H1 (cell line): ENCODE measurements at regions not wholly inside any gene's neighbourhood (a gene's known extent, or its start where the extent isn't known, plus 50 kb on each side); places are given as distances from the start of the nearest gene placed in this dataset.

Experiments
- CTCF ChIA-PET: fragments of 300-600 bp; sonication (Branson Sonifier 250); formaldehyde crosslinking; loops from one replicate; lab custom pipeline; 2021; ENCODE audit not compliant: partially characterized antibody; lab: Charles Lee
- POLR2A ChIA-PET: fragments of 300-600 bp; sonication (Branson Sonifier 250); formaldehyde crosslinking; loops from one replicate; lab custom pipeline; 2021; ENCODE audit warnings: inconsistent platforms; ENCODE audit not compliant: partially characterized antibody; lab: Charles Lee
- DNase-seq, 2 experiments: peaks; one replicate each; pipeline versions ENCODE4 v3.0.0 to v3.0.0-alpha.2; 2010 to 2022; ENCODE audit warnings: low spot score in 2 of 2, low read depth in 1 of 2, mixed read lengths in 1 of 2
- FAIRE-seq: peaks from 2 replicates; lab custom pipeline; 2011; peaks lifted over from hg19 to GRCh38; lab: Jason Lieb, UNC
- H2AFZ ChIP-seq: 2 replicates; pipeline ENCODE4 v1.8.1; 2012; ENCODE audit warnings: low read length, inconsistent platforms
- H2AK5ac ChIP-seq: 2 replicates; pipeline ENCODE4 v1.6.1; 2013; ENCODE audit warnings: low read depth, low read length
- H2BK120ac ChIP-seq: replicated peaks from 2 replicates; pipeline ENCODE3; 2013; ENCODE audit warnings: low read depth, low read length, inconsistent platforms
- H2BK12ac ChIP-seq: 2 replicates; pipeline ENCODE4 v1.6.1; 2013; ENCODE audit warnings: low read depth, low read length
- H2BK15ac ChIP-seq: 2 replicates; pipeline ENCODE4 v1.6.1; 2013; ENCODE audit warnings: low read length
- H2BK20ac ChIP-seq: 2 replicates; pipeline ENCODE4 v1.6.1; 2013; ENCODE audit warnings: low read length
- H2BK5ac ChIP-seq: 2 replicates; pipeline ENCODE4 v1.6.1; 2013; ENCODE audit warnings: low read depth, low read length
- H3K14ac ChIP-seq: 2 replicates; pipeline ENCODE4 v1.6.1; 2013; ENCODE audit warnings: inconsistent platforms; ENCODE audit not compliant: insufficient read length
- H3K18ac ChIP-seq: 2 replicates; pipeline ENCODE4 v1.6.1; 2013; ENCODE audit warnings: low read length; ENCODE audit errors: extremely low read depth
- H3K23ac ChIP-seq: 2 replicates; pipeline ENCODE4 v1.6.1; 2013; ENCODE audit warnings: inconsistent platforms; ENCODE audit not compliant: insufficient read length
- H3K23me2 ChIP-seq: 2 replicates; pipeline ENCODE4 v1.6.1; 2013; ENCODE audit warnings: low read depth, low read length
- H3K27ac ChIP-seq: 2 replicates; pipeline ENCODE4 v1.6.1; 2011; ENCODE audit warnings: low read depth, low read length, inconsistent platforms
- H3K27me3 ChIP-seq, 4 experiments: replicated peaks in 1 of 4; 1 replicate in 1 of 4; 2 replicates in 3 of 4; pipeline versions ENCODE4 v1.6.1 to v1.8.1; 2011 to 2013; ENCODE audit warnings: low read length in 3 of 4, mild to moderate bottlenecking in 3 of 4, inconsistent platforms in 2 of 4, mixed read lengths in 2 of 4, moderate library complexity in 1 of 4; ENCODE audit not compliant: control insufficient read depth in 3 of 4, insufficient read depth in 3 of 4; ENCODE audit errors: extremely low read depth in 1 of 4
- H3K36me3 ChIP-seq, 4 experiments: 2 replicates each; pipeline versions ENCODE4 v1.6.1 to v1.8.1; 2011 to 2013; ENCODE audit warnings: mild to moderate bottlenecking in 4 of 4, low read length in 3 of 4, moderate library complexity in 2 of 4, control low read depth in 1 of 4, inconsistent platforms in 1 of 4; ENCODE audit not compliant: insufficient read depth in 4 of 4, control insufficient read depth in 2 of 4
- H3K4ac ChIP-seq: replicated peaks from 2 replicates; pipeline ENCODE3; 2013; ENCODE audit warnings: low read length, low read depth, mixed read lengths, inconsistent platforms; ENCODE audit not compliant: insufficient read length
- H3K4me1 ChIP-seq, 4 experiments: replicated peaks in 1 of 4; 1 replicate in 1 of 4; 2 replicates in 3 of 4; pipeline versions ENCODE4 v1.6.1 to v1.8.1; 2011 to 2013; ENCODE audit warnings: low read length in 3 of 4, inconsistent platforms in 2 of 4, mixed read lengths in 1 of 4; ENCODE audit not compliant: insufficient read depth in 4 of 4, control insufficient read depth in 3 of 4
- H3K4me2 ChIP-seq, 2 experiments: 2 replicates each; pipeline versions ENCODE4 v1.6.1 to v1.8.1; 2011 to 2013; ENCODE audit warnings: low read depth in 2 of 2, low read length in 2 of 2, control low read depth in 1 of 2, inconsistent platforms in 1 of 2, mild to moderate bottlenecking in 1 of 2; ENCODE audit not compliant: insufficient read depth in 1 of 2
- H3K4me3 ChIP-seq, 4 experiments: fragments of 200-600, 300-600 bp in 1 of 4; sonication (generic), shearing (Covaris generic), sonication (Bioruptor Twin) in 1 of 4; 2 replicates each; pipeline versions ENCODE4 v1.5.1 to v1.8.1; 2011 to 2016; ENCODE audit warnings: low read length in 4 of 4, low read depth in 3 of 4, control low read depth in 2 of 4, inconsistent platforms in 2 of 4, mild to moderate bottlenecking in 2 of 4, mixed read lengths in 1 of 4, moderate library complexity in 1 of 4; ENCODE audit not compliant: insufficient read depth in 2 of 4; ENCODE audit errors: extremely low read depth in 1 of 4
- H3K56ac ChIP-seq: replicated peaks from 2 replicates; pipeline ENCODE3; 2013; ENCODE audit warnings: low read depth, mild to moderate bottlenecking, mixed read lengths, low read length, inconsistent platforms; ENCODE audit not compliant: insufficient read length
- H3K79me1 ChIP-seq: 2 replicates; pipeline ENCODE4 v1.6.1; 2013; ENCODE audit warnings: low read depth, low read length, control low read depth
- H3K79me2 ChIP-seq, 2 experiments: 2 replicates each; pipeline versions ENCODE4 v1.6.1 to v1.8.1; 2012 to 2013; ENCODE audit warnings: low read length in 2 of 2, mild to moderate bottlenecking in 2 of 2, inconsistent platforms in 1 of 2; ENCODE audit not compliant: insufficient read depth in 2 of 2, control insufficient read depth in 1 of 2
- H3K9ac ChIP-seq, 4 experiments: replicated peaks in 1 of 4; 1 replicate in 1 of 4; 2 replicates in 3 of 4; pipeline versions ENCODE4 v1.6.1 to v1.8.1; 2011 to 2013; ENCODE audit warnings: low read depth in 3 of 4, low read length in 3 of 4, control low read depth in 2 of 4, mild to moderate bottlenecking in 2 of 4, moderate library complexity in 2 of 4, inconsistent platforms in 1 of 4; ENCODE audit errors: extremely low read depth in 1 of 4
- H3K9me3 ChIP-seq, 2 experiments: 2 replicates each; pipeline versions ENCODE4 v1.6.1 to v1.8.1; 2012 to 2013; ENCODE audit warnings: mild to moderate bottlenecking in 2 of 2, moderate library complexity in 2 of 2, control low read depth in 1 of 2, inconsistent platforms in 1 of 2, low read depth in 1 of 2, low read length in 1 of 2, mixed read lengths in 1 of 2; ENCODE audit not compliant: insufficient read depth in 2 of 2
- H4K20me1 ChIP-seq, 2 experiments: replicated peaks in 1 of 2; 2 replicates each; pipeline versions ENCODE3 to v1.8.1; 2011 to 2013; ENCODE audit warnings: inconsistent platforms in 2 of 2, low read length in 2 of 2, mild to moderate bottlenecking in 1 of 2; ENCODE audit not compliant: insufficient read depth in 2 of 2, control insufficient read depth in 1 of 2
- H4K5ac ChIP-seq: 2 replicates; pipeline ENCODE4 v1.6.1; 2013; ENCODE audit warnings: low read length, low read depth, mixed read lengths, inconsistent platforms; ENCODE audit not compliant: insufficient read length
- H4K8ac ChIP-seq: 2 replicates; pipeline ENCODE4 v1.8.0; 2013; ENCODE audit warnings: mild to moderate bottlenecking, moderate library complexity, low read length, inconsistent platforms; ENCODE audit not compliant: insufficient read depth; ENCODE audit errors: extremely low read depth
- H4K91ac ChIP-seq: replicated peaks from 2 replicates; pipeline ENCODE3; 2013; ENCODE audit warnings: low read length, mixed read lengths, inconsistent platforms; ENCODE audit not compliant: insufficient read length
- BACH1 ChIP-seq: IDR thresholded peaks from 2 replicates; pipeline ENCODE4 v1.6.1; 2012; ENCODE audit warnings: low read length, improper control_type of control experiment
- BCL11A ChIP-seq, 2 experiments: IDR thresholded peaks; one replicate each; pipeline ENCODE4 v1.6.1; 2011; ENCODE audit warnings: low read depth in 2 of 2, low read length in 2 of 2, mild to moderate bottlenecking in 2 of 2
- BRCA1 ChIP-seq: IDR thresholded peaks from 2 replicates; pipeline ENCODE4 v1.6.1; 2012; ENCODE audit warnings: low read depth, low read length, improper control_type of control experiment
- CEBPB ChIP-seq: IDR thresholded peaks from 2 replicates; pipeline ENCODE4 v1.6.1; 2012; ENCODE audit warnings: low read depth, low read length
- EGR1 ChIP-seq: IDR thresholded peaks from 2 replicates; pipeline ENCODE4 v1.6.1; 2011; ENCODE audit warnings: low read depth, low read length, borderline replicate concordance
- EZH2 ChIP-seq: fragments of 200-600 bp; sonication (generic); IDR thresholded peaks from 2 replicates; pipeline ENCODE4 v1.7.1; 2012; ENCODE audit warnings: low read depth, mild to moderate bottlenecking, moderate library complexity, low read length, inconsistent platforms; ENCODE audit not compliant: severe bottlenecking
- JUND ChIP-seq: IDR thresholded peaks from 2 replicates; pipeline ENCODE4 v1.6.1; 2011; ENCODE audit warnings: mild to moderate bottlenecking, improper control_type of control experiment, low read length
- KDM5A ChIP-seq: fragments of 200-600 bp; IDR thresholded peaks from 2 replicates; pipeline ENCODE4 v1.7.1; 2012; ENCODE audit warnings: mild to moderate bottlenecking, low read length, inconsistent platforms, mixed read lengths
- MAFK ChIP-seq: IDR thresholded peaks from 2 replicates; pipeline ENCODE4 v1.6.1; 2012; ENCODE audit warnings: low read depth, mild to moderate bottlenecking, improper control_type of control experiment, low read length
- NANOG ChIP-seq: IDR thresholded peaks from 2 replicates; pipeline ENCODE4 v1.6.1; 2011; ENCODE audit warnings: low read length, low read depth, mild to moderate bottlenecking, inconsistent platforms; ENCODE audit not compliant: insufficient read depth, poor library complexity, severe bottlenecking
- RNF2 ChIP-seq: fragments of 200-900, 300-1000 bp; sonication (generic); IDR thresholded peaks from 2 replicates; pipeline ENCODE4 v1.7.1; 2016; ENCODE audit warnings: borderline replicate concordance, low read depth, mild to moderate bottlenecking, antibody characterized with exemption, low read length; ENCODE audit not compliant: poor library complexity, severe bottlenecking; ENCODE audit errors: missing control alignments
- SIN3A ChIP-seq, 2 experiments: IDR thresholded peaks in 1 of 2; conservative IDR thresholded peaks in 1 of 2; 2 replicates each; pipeline ENCODE4 v1.6.1; 2011 to 2012; ENCODE audit warnings: low read length in 2 of 2, improper control_type of control experiment in 1 of 2, low read depth in 1 of 2, mild to moderate bottlenecking in 1 of 2
- SRF ChIP-seq: IDR thresholded peaks from 2 replicates; pipeline ENCODE4 v1.6.1; 2011; ENCODE audit warnings: mild to moderate bottlenecking, low read depth, low read length, moderate library complexity
- TEAD4 ChIP-seq: IDR thresholded peaks from 2 replicates; pipeline ENCODE4 v1.6.1; 2012; ENCODE audit warnings: low read depth, low read length, inconsistent platforms, mixed read lengths
- YY1 ChIP-seq: IDR thresholded peaks from 2 replicates; pipeline ENCODE4 v1.6.1; 2011; ENCODE audit warnings: low read depth, mild to moderate bottlenecking, low read length
- WGBS, 2 experiments: shearing (Covaris generic) in 1 of 2; methylation state at CpG; one replicate each; pipeline versions ENCODE4 v1.1.6 to v1.1.7; 2013 to 2015; ENCODE audit warnings: low lambda C conversion rate in 2 of 2, mixed read lengths in 2 of 2, inconsistent platforms in 1 of 2, low coverage in 1 of 2, missing lambda C conversion rate in 1 of 2; ENCODE audit not compliant: insufficient replicate concordance in 2 of 2, insufficient coverage in 1 of 2, insufficient read length in 1 of 2; ENCODE audit errors: extremely low coverage in 1 of 2, missing lambda C conversion rate in 1 of 2; 5-methylcytosine and 5-hydroxymethylcytosine counted together

DNA sequence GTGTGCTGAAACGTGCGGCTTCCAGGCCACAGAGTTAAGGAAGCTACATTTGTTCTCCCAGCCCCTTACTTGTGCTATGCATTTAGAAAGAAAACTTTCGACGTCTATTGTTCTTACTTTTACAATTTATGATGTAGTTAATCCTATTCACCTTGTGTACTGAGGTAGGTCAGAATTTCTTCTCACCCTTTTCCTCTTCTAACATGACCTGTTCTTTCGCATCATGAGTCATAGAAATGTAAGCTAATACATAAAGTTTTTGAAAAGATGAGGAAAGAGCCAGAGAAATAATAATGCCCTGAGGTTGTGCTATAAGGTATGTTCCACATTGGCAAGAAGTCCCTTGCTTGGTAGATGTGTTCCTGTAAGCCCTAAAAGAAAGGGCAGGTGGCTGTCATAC lies 298.3 kb downstream of the TRIML1 start:
- Histone ChIP-seq H4K20me1 (no peaks in the 10 kb centered on the region), H4K5ac (no peak overlapping the region), H3K79me2 (no peaks in the 10 kb centered on the region), H3K18ac (no peak overlapping the region), H3K9me3 (no peaks in the 10 kb centered on the region), H3K9ac (no peak overlapping the region), H3K27me3 (no peaks in the 10 kb centered on the region), H3K4me1 (peaks cover 0 to 6% (median 2%) of the 10 kb centered on the region in 4 experiments; a peak in 3 of 7 replicates), H4K8ac (no peak overlapping the region), H3K23me2 (no peaks in the 10 kb centered on the region), H3K4ac (peak overlapping the region; percentile 17), H2AK5ac (no peak overlapping the region), H3K14ac (no peak overlapping the region), H2BK20ac (0 out of 2 replicates have a peak overlapping the region, but pooled peaks have one; percentile 15), H3K36me3 (no peaks in the 10 kb centered on the region), H3K79me1 (no peaks in the 10 kb centered on the region), H2AFZ (no peak overlapping the region), H2BK120ac (no peak overlapping the region), H3K4me3 (no peak overlapping the region), H2BK15ac (no peak overlapping the region), H3K23ac (no peak overlapping the region), H4K91ac (no peak overlapping the region), H3K4me2 (no peak overlapping the region), H3K27ac (no peak overlapping the region), H2BK12ac (no peak overlapping the region), H3K56ac (no peak overlapping the region), H2BK5ac (no peak overlapping the region)
- CTCF ChIA-PET: interaction anchor here (0.6 to 0.8 kb wide), 2 partner anchors 21 to 238 kb away, joined by 3 to 4 read pairs; no protein-coding TSS in a partner anchor
- FAIRE-seq (peak; percentile 19), DNase-seq (no peak)
- POLR2A ChIA-PET: no interaction called here
- 85% methylated on average over 5 of the region's 5 CpGs; no CpG with 5 or more reads in 1 of the 2 experiments for WGBS, 2 experiments
- TF ChIP-seq BACH1 (no peak), SIN3A (conservative IDR thresholded peaks at IDR 0.05 in 1 of 2, IDR thresholded peaks at IDR 0.05 in 1 of 2; ENCODE audit: low read depth in 1 of 2, low read length in 2 of 2) (no peak), CEBPB (no peak), JUND (no peak), EZH2 (no peak), BRCA1 (no peak), BCL11A (IDR thresholded peaks at IDR 0.05; ENCODE audit: low read depth in 2 of 2, low read length in 2 of 2) (no peak), EGR1 (no peak), NANOG (no peak), TEAD4 (no peak), MAFK (no peak), KDM5A (no peak), RNF2 (no peak), YY1 (no peak), SRF (no peak)
